NOMO-1 (cell line): ENCODE measurements at regions not wholly inside any gene's neighbourhood (a gene's known extent, or its start where the extent isn't known, plus 50 kb on each side); places are given as distances from the start of the nearest gene placed in this dataset.
"Not testable (repeated sequence)": the region's sequence is repeated elsewhere in the genome, so short reads cannot be mapped to it uniquely, and the experiment has no call there.

Source experiments
- DNase-seq, 2 experiments: peaks; one replicate each; lab custom pipeline; 2025; ENCODE audit not compliant: unreplicated experiment in 2 of 2; lab: John Stamatoyannopoulos, UW

- DNase-seq: no peak
Measured at GRCh38 chr9:29176786-29177185, 1603.5 kb upstream of the C9orf72 start.

- no peak for DNase-seq
Measured at GRCh38 chr9:29183971-29184370, 1610.7 kb upstream of the C9orf72 start.

- not testable (repeated sequence) for DNase-seq
Measured at GRCh38 chr9:29188771-29189170, 1615.5 kb upstream of the C9orf72 start.

- DNase-seq: not testable (repeated sequence)
Measured at GRCh38 chr9:29189221-29189620, 1615.9 kb upstream of the C9orf72 start.

- DNase-seq: no peak
Measured at GRCh38 chr9:29198861-29199260, 1625.6 kb upstream of the C9orf72 start.

- no peak for DNase-seq
Measured at GRCh38 chr9:29199975-29200374, 1626.7 kb upstream of the C9orf72 start.

- no peak for DNase-seq
Measured at GRCh38 chr9:29200650-29201049, 1627.4 kb upstream of the C9orf72 start.

- no peak for DNase-seq
Measured at GRCh38 chr9:29203244-29203930, 1630.1 kb upstream of the C9orf72 start.

GRCh38 chr9:29208670-29209069 lies 1635.4 kb upstream of the C9orf72 start:
- no peak for DNase-seq

- no peak for DNase-seq
Measured at GRCh38 chr9:29209748-29210291, 1636.5 kb upstream of the C9orf72 start.

- DNase-seq: no peak
Measured at GRCh38 chr9:29211003-29211579, 1637.8 kb upstream of the C9orf72 start.

- no peak for DNase-seq
Measured at GRCh38 chr9:29211580-29212396, 1638.5 kb upstream of the C9orf72 start.

GRCh38 chr9:29212397-29213387 lies 1639.4 kb upstream of the C9orf72 start:
- DNase-seq: no peak

GRCh38 chr9:29213417-29214153 lies 1640.3 kb upstream of the C9orf72 start, which contains the start of gene LINGO2:
Gene LINGO2, minus strand, starts transcription at chr9:29213601.
- no peak for DNase-seq

GRCh38 chr9:29214154-29214689 lies 1640.9 kb upstream of the C9orf72 start:
- no peak for DNase-seq

- no peak for DNase-seq
Measured at GRCh38 chr9:29214690-29215253, 1641.5 kb upstream of the C9orf72 start.

GRCh38 chr9:29217966-29218365 lies 1644.7 kb upstream of the C9orf72 start:
- no peak for DNase-seq

- no peak for DNase-seq
Measured at GRCh38 chr9:29220596-29221251, 1647.4 kb upstream of the C9orf72 start.
